Neural crest cell (in vitro differentiated cells): ENCODE measurements at regions not wholly inside any gene's neighbourhood (a gene's known extent, or its start where the extent isn't known, plus 50 kb on each side); places are given as distances from the start of the nearest gene placed in this dataset.

Experiments
- DNase-seq: peaks from one replicate; pipeline ENCODE4 v3.0.0; 2021; ENCODE audit warnings: low read depth, mixed read lengths, low spot score
- H3K27ac Mint-ChIP-seq: one replicate; pipeline ENCODE4 v1.8.0; 2021; ENCODE audit warnings: mild to moderate bottlenecking, mixed read lengths; ENCODE audit not compliant: unreplicated experiment
- H3K27me3 Mint-ChIP-seq: 2 replicates; pipeline ENCODE4 v1.8.0; 2021; ENCODE audit warnings: low read depth, mild to moderate bottlenecking, mixed read lengths
- H3K36me3 Mint-ChIP-seq: 2 replicates; pipeline ENCODE4 v1.8.0; 2021; ENCODE audit warnings: low read depth, mild to moderate bottlenecking, mixed read lengths
- H3K4me1 Mint-ChIP-seq: 2 replicates; pipeline ENCODE4 v1.8.0; 2021; ENCODE audit warnings: mixed read lengths
- H3K4me3 Mint-ChIP-seq: one replicate; pipeline ENCODE4 v1.8.0; 2021; ENCODE audit warnings: mild to moderate bottlenecking, mixed read lengths
- H3K9me3 Mint-ChIP-seq: 2 replicates; pipeline ENCODE4 v1.8.0; 2021; ENCODE audit warnings: mixed read lengths
- CTCF ChIP-seq: fragments of 200-600 bp; sonication (generic); conservative IDR thresholded peaks from 2 replicates; pipeline ENCODE4 v1.5.0; 2021; ENCODE audit warnings: antibody characterized with exemption, mild to moderate bottlenecking

- Mint-ChIP-seq H3K27me3 (peaks cover 12% of the 10 kb centered on the region), H3K27ac (no peak overlapping the region), H3K4me1 (no peaks in the 10 kb centered on the region), H3K36me3 (no peaks in the 10 kb centered on the region), H3K4me3 (no peak overlapping the region), H3K9me3 (no peaks in the 10 kb centered on the region)
- TF ChIP-seq CTCF, result no peak
- DNase-seq, result no peak
Measured at GRCh38 chr19:31459430-31459829, 110.2 kb upstream of the TSHZ3 start.

- H3K9me3 Mint-ChIP-seq, result no peaks in the 10 kb centered on the region
- H3K27ac Mint-ChIP-seq, result no peak overlapping the region
- no peaks in the 10 kb centered on the region for H3K36me3 Mint-ChIP-seq
- no peaks in the 10 kb centered on the region for H3K4me1 Mint-ChIP-seq
- peaks cover 10% of the 10 kb centered on the region for H3K27me3 Mint-ChIP-seq
- TF ChIP-seq CTCF, result no peak
- no peak overlapping the region for H3K4me3 Mint-ChIP-seq
- DNase-seq, result no peak
Measured at GRCh38 chr19:31461814-31462539, 112.7 kb upstream of the TSHZ3 start.

GRCh38 chr19:31470229-31470939, 121.1 kb upstream of the TSHZ3 start:
- Mint-ChIP-seq H3K9me3 (no peaks in the 10 kb centered on the region), H3K4me3 (no peak overlapping the region), H3K27ac (no peak overlapping the region), H3K27me3 (peaks cover 4% of the 10 kb centered on the region), H3K4me1 (no peaks in the 10 kb centered on the region), H3K36me3 (no peaks in the 10 kb centered on the region)
- DNase-seq, result no peak
- TF ChIP-seq CTCF, result no peak

GRCh38 chr19:31470952-31471351, 121.7 kb upstream of the TSHZ3 start:
- Mint-ChIP-seq H3K27me3 (peaks cover 4% of the 10 kb centered on the region), H3K9me3 (no peaks in the 10 kb centered on the region), H3K27ac (no peak overlapping the region), H3K36me3 (no peaks in the 10 kb centered on the region), H3K4me3 (no peak overlapping the region), H3K4me1 (no peaks in the 10 kb centered on the region)
- no peak for TF ChIP-seq CTCF
- DNase-seq, result no peak

- no peaks in the 10 kb centered on the region for H3K36me3 Mint-ChIP-seq
- H3K9me3 Mint-ChIP-seq, result peaks cover 5% of the 10 kb centered on the region
- peaks cover 11% of the 10 kb centered on the region for H3K27me3 Mint-ChIP-seq
- no peak overlapping the region for H3K4me3 Mint-ChIP-seq
- no peak for DNase-seq
- no peaks in the 10 kb centered on the region for H3K4me1 Mint-ChIP-seq
- TF ChIP-seq CTCF, result no peak
- no peak overlapping the region for H3K27ac Mint-ChIP-seq
Measured at GRCh38 chr19:31478241-31478640, 129.0 kb upstream of the TSHZ3 start.
